Bronchial epithelial cell (primary cell): ENCODE measurements at regions not wholly inside any gene's neighbourhood (a gene's known extent, or its start where the extent isn't known, plus 50 kb on each side); places are given as distances from the start of the nearest gene placed in this dataset.

ENCODE experiments used
- DNase-seq: peaks from one replicate; pipeline ENCODE4 v3.0.0-alpha.2; 2010; ENCODE audit warnings: low read depth
- FAIRE-seq: peaks from 2 replicates; lab custom pipeline; 2011; peaks lifted over from hg19 to GRCh38; lab: Jason Lieb, UNC
- H3K27me3 ChIP-seq: 2 replicates; pipeline ENCODE4 v1.5.1; 2011; ENCODE audit warnings: low read length; ENCODE audit not compliant: control insufficient read depth, insufficient read depth
- H3K36me3 ChIP-seq: 2 replicates; pipeline ENCODE4 v1.5.1; 2011; ENCODE audit warnings: low read length; ENCODE audit not compliant: control insufficient read depth, insufficient read depth
- H3K4me3 ChIP-seq: 2 replicates; pipeline ENCODE4 v1.5.1; 2011; ENCODE audit warnings: mild to moderate bottlenecking, low read depth, low read length, control low read depth
- TF ChIP-seq, protein P1 (sequence below): IDR thresholded peaks from 2 replicates; pipeline ENCODE4 v1.5.1; 2011; ENCODE audit warnings: mild to moderate bottlenecking, moderate library complexity, low read length, control low read depth, inconsistent platforms; ENCODE audit not compliant: insufficient read depth, severe bottlenecking

DNA sequence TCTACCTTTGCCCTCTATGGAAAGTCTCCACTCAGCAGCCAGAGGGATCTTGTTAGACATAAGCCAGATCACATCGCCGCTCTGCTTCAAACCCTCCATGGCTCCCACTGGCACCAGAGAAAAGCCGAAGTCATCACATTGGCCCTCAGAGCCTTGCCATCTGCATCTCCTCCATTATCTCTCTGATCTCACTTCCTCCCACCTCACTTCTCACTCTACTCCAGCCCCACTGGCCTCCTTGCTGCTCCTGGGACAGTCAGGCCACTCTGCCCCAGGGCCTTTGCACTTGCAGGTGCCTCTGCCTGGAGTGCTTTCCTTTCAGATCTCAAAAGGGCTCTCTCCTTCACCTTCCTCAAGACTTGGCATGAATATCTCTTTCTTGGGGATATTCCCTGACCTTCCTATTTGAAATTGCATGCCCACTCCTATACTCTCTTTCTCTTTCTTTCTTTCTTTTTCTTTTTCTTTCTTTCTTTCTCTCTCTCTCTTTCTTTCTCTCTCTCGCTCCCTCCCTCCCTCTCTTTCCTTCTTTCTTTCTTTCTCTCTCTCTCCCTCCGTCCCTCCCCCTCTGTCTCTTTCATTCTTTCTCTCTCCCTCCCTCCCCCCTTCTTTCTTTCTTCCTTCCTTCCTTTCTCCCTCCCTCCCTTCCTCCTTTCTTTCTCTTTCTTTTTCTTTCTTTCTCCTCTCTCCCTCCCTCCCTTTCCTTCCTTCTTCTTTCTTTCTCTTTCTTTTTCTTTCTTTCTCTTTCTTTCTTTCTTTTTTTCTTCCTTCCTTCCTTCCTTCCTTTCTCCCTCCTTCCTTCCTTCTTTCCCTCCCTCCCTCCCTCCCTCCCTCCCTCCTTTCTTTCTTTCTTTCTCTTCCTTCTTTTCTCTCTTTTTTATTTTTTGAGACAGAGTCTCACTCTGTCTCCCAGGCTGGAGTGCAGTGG lies 96.0 kb upstream of the CASZ1 start:
- Histone ChIP-seq H3K4me3 (no peak overlapping the region), H3K27me3 (peaks cover 10% of the 10 kb centered on the region), H3K36me3 (no peaks in the 10 kb centered on the region)
- no peak for DNase-seq
- TF ChIP-seq, protein P1, sequence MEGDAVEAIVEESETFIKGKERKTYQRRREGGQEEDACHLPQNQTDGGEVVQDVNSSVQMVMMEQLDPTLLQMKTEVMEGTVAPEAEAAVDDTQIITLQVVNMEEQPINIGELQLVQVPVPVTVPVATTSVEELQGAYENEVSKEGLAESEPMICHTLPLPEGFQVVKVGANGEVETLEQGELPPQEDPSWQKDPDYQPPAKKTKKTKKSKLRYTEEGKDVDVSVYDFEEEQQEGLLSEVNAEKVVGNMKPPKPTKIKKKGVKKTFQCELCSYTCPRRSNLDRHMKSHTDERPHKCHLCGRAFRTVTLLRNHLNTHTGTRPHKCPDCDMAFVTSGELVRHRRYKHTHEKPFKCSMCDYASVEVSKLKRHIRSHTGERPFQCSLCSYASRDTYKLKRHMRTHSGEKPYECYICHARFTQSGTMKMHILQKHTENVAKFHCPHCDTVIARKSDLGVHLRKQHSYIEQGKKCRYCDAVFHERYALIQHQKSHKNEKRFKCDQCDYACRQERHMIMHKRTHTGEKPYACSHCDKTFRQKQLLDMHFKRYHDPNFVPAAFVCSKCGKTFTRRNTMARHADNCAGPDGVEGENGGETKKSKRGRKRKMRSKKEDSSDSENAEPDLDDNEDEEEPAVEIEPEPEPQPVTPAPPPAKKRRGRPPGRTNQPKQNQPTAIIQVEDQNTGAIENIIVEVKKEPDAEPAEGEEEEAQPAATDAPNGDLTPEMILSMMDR, result no peak
- FAIRE-seq, result no peak

DNA sequence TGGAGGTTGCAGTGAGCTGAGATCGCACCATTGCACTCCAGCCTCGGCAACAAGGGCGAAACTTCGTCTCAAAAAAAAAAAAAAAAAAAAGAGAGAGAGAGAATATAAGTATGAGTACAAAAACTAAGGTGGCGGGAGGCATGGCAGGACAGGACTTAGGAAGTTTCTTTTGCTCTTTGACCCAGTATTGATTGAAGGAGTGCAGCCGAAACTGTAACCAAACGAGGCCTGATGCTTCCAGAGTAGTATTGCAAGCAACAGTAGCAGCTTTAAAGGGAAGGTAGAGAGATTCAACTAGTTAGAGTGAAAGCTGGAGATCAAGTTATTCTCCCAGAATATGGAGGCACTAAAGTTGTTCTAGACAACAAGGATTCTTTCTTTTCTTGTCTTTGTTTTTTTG lies 99.2 kb upstream of the CASZ1 start:
- Histone ChIP-seq H3K36me3 (no peaks in the 10 kb centered on the region), H3K27me3 (peaks cover 1% of the 10 kb centered on the region), H3K4me3 (no peak overlapping the region)
- no peak for FAIRE-seq
- TF ChIP-seq, protein P1, result no peak
- no peak for DNase-seq

DNA sequence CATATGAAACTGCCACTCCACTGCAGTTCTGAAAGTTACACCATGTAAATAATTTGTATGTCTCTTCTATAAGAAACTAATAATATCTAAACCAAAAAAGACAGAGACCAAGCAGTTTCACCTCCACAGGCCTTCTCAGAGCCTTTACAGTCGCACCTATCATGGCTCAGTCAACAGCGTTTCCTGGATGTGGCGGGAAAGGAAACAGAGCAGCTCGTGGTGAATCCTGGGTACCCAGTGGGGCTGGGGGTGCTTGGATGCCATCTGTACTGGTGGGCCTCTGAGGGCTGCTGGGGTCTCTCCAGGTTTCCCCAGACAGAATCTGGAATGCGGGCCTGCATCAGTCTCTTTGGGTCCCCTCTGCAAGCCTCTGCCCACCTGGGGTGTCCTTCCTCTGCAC lies 100.2 kb upstream of the CASZ1 start:
- Histone ChIP-seq H3K4me3 (no peak overlapping the region), H3K36me3 (no peaks in the 10 kb centered on the region), H3K27me3 (peaks cover 1% of the 10 kb centered on the region)
- DNase-seq (no peak), FAIRE-seq (no peak)
- TF ChIP-seq, protein P1, result no peak

DNA sequence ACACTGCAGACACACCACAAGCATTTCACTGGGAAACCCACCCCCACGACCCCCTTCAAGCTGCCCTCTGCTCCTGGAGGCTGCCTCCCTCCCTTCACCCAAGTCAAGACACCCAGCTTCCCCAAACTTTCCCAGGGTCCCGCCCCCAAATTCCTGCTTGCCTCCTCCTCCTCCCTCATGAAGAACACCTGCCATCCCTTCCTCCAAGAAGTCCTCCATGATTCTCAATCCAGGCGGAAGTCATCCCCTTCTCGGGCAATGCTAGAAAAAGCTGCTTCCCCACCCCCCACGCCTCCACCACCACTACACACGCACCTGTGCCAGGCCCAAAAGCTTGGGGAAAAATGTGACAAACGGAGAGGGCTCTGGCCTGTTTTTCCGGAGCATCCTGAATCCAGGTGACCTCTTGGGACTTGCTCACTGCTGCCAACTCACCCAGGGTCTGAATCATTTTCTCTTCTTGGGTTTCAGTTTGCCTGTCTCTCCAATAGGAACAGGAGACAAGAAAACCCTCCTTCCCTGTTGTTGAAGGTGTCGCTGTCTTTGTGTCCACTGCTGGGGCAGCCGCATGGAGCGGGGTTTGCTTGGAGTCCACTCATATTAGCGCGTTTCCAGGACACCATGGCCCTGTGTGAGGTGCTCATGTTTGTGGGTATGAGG lies 101.0 kb upstream of the CASZ1 start:
- H3K27me3 ChIP-seq, result no peaks in the 10 kb centered on the region
- no peak overlapping the region for H3K4me3 ChIP-seq
- DNase-seq, result peak; percentile 60
- no peaks in the 10 kb centered on the region for H3K36me3 ChIP-seq
- TF ChIP-seq, protein P1, result no peak
- FAIRE-seq, result peak; percentile 80

DNA sequence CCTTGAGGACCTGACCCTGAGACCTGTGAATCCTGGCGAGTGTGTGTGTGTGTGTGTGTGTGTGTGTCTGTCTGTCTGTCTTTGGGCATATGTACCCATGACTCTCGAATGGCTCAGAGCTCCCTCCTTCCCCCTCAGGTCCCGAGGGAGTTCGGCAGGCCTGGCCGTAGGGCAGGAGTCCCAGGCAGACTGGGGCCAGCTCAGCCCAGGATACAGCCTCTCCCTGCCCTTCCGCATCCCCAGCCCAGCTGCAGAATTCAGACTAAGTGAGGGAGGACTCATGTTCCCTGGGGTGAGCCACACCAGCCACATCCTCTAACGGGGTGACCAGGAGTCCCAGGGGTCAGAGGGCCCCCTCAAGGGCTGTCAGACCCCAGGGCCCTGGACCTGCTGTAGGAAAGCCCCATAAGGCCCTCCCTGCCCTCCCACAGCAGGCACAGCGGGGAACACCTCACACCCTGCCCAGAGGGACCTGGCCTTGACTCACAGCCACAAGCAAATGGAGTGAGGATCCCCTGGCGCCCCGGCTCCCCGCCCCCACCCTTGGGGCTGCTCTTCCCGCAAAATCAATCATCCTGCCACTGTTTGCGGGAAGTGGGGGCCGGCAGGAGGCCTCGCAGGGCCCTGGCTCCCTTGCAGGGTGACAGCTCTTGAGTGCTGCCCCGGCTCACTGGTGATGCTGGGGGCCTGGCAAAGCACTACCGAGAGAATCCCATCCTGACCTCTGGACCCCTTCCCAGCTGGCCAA lies 101.7 kb upstream of the CASZ1 start:
- H3K4me3 ChIP-seq, result no peak overlapping the region
- H3K36me3 ChIP-seq, result no peaks in the 10 kb centered on the region
- TF ChIP-seq, protein P1, result no peak
- DNase-seq (peak; percentile 14), FAIRE-seq (no peak)
- no peaks in the 10 kb centered on the region for H3K27me3 ChIP-seq
